ENCODE measurements at regions not wholly inside any gene's neighbourhood (a gene's known extent, or its start where the extent isn't known, plus 50 kb on each side); places are given as distances from the start of the nearest gene placed in this dataset.
A peak's percentile ranks its signal among the peaks of the same experiment; 100 is the strongest.
"Not testable (repeated sequence)": the region's sequence is repeated elsewhere in the genome, so short reads cannot be mapped to it uniquely, and the experiment has no call there.

GRCh38 chr6:80605165-80605989, 498.9 kb downstream of the BCKDHB start:
- peak; percentile 33 for DNase-seq

GRCh38 chr6:80603679-80604078, 497.2 kb downstream of the BCKDHB start:
- no peak for DNase-seq

DNA sequence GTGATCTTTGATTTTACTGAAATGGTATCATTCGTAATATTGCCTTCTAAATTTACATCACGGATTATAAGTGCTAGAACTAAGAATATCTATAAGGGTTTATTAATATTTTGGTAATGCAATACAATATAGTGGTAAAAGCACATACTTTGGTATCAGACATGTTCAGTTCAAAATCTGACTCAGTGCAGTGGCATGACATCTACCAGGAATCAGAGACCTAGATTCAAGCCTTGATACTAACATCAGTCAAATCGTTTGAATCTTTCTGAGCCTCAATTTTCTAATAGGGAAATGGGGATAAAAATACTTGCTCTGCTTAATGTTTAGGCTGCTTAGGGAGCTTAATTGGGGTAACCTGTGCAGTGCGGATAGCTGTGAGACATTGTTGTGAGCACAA, 488.0 kb downstream of the BCKDHB start:
- no peak for DNase-seq

GRCh38 chr6:80592436-80592835, 486.0 kb downstream of the BCKDHB start:
- no peak for DNase-seq

GRCh38 chr6:80586242-80586641, 479.8 kb downstream of the BCKDHB start:
- DNase-seq: no peak

- no peak for DNase-seq
Measured at GRCh38 chr6:80579391-80580023, 473.0 kb downstream of the BCKDHB start.

- not testable (repeated sequence) for DNase-seq
Measured at GRCh38 chr6:80573320-80573719, 466.8 kb downstream of the BCKDHB start.

DNA sequence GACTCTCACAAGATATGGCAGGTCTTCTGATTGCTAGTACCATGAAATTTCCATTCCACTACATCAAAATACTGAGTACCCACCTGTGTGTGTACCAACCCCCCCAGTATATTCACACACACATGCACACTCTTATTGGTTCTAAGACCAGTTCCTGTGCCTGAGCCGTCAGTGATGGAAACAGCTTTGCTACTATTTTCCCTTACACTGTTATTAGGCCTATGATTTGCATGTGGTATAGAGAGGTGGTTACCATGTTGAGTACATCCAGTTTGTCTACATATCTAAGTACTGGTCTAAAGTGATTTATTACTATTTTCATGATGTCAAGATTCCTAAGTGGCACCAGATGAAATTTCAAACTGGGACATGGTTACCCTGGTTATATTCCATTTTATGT, 459.9 kb downstream of the BCKDHB start:
- no peak for DNase-seq

DNA sequence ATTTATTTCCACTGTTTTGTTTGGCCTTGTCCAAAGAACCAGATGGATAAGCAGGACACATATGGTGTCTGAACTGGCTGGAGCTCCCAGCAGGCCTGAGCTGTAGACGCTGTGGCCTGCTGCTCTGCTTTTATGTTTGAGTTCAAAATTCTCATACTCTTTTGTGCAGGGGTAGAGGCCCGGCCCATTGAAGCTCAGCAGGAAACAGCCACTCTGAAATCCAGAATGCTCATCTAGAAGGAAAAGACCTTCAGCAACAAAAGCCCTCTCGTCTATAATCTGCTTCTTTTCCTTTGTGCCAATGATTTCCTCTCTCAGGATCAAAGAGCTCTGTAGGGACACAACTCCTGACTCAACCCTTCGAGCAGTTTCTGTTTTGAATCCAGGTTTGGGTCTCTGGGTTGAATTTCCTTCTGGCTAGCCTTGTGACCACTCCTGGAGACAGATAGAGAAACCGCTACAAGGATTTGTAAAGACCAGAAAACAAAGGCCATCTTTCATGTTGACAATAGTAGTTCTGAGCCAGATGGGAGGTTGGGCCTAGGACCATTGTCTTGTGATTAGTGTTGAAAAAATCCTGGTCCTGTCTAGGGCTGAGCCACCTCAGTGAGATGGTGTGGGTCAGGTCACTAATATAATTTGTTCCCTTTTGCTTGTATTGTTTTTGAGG, 446.7 kb downstream of the BCKDHB start:
- DNase-seq: peak; percentile 32

DNA sequence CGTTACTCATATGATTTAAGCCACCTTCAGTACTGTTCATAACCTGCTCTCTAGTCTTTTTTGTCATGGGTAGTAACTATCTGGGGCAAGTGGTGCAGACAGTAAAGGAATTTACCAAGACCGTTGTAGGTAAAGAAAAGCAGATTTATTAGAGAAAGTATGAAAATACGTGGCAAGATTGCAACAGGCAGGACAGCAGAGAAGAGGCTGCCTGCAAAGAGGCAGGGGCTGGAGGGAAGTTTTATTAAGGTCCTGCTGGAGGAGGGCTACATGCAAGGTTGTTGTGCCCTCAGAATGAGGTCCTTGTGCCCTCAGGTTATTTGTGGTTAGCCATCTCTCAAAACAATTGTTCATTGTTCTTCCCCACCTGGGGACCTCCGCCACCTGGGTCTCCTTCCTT, 444.3 kb downstream of the BCKDHB start:
- no peak for DNase-seq

GRCh38 chr6:80550281-80550680, 443.8 kb downstream of the BCKDHB start:
- DNase-seq: no peak

GRCh38 chr6:80548532-80548931, 442.1 kb downstream of the BCKDHB start:
- no peak for DNase-seq

DNA sequence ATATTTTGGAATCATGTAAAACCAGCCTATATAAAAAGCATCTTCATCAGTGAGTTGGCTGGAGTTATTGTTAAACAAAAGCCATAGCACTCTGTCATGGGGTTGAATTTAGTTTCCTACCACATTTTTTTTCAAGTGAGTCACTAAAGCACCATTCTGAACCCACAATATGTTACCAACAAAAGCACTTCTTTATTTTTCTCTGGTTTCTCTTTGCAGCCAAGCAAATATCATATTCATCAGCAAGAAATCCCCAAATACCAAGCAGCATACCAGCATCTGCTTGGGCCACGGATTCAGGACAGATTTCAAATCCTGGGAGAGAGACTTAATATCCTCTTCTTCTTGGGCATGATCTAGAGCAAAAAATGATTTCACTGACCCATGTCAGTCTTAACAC, 441.4 kb downstream of the BCKDHB start:
- no peak for DNase-seq

DNA sequence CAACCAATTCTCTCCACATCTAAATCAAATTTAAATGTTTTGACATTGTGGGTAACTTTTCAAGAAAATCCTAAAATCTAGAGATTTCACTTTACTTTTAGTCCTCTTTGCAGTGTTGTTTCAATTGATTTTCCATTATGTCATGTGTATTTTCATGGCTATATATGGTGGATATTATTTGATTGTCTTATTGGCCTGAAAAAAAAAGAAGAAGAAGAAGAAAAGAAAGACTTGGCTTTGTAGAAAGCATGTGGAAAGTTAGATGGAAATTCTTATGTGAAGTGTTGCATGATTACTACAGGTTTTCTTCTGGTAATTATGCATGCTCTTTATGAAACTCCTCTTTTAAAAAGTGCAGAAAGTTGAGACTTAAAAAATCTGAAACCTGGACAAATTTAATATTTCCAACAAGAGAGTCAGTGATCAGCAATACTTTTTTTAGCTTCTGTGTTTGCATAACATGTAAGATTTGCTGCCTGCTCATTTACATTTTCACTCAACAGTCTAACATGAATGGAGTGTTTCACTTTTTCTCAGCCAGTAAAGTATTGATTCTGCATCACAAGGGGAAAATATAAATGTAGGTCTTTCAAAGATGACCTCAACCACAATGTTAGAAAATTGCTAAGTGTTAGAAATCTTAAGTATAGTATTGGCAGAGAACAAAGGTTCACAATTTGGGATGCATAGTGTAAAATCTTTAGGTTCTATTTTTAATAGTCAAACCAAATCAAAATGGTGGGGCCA, 438.7 kb downstream of the BCKDHB start:
- peak; percentile 4 for DNase-seq

GRCh38 chr6:80544555-80544954, 438.1 kb downstream of the BCKDHB start:
- DNase-seq: no peak

GRCh38 chr6:80543598-80544222, 437.2 kb downstream of the BCKDHB start:
- no peak for DNase-seq

DNA sequence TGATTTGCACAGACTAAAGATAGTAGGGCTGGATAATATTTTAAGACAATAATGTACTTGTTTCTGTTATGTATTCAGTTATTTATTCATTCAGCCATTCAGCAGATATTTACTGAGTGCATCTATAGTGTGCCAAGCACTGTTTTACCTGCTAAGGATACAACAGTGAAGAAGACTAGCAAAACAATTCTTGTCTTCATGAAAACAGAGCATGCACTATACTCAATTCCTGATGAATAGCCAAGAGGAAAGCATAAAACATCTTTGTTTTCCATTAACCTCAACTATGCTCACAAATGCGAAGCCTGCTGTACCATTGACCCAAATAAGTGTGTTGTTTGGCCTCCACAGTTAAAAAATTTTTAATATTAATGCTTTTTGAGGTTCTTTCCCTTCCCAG, 436.7 kb downstream of the BCKDHB start:
- DNase-seq: no peak

GRCh38 chr6:80541886-80542285, 435.4 kb downstream of the BCKDHB start:
- no peak for DNase-seq

GRCh38 chr6:80541181-80541580, 434.7 kb downstream of the BCKDHB start:
- DNase-seq: no peak

GRCh38 chr6:80540700-80541099, 434.2 kb downstream of the BCKDHB start:
- no peak for DNase-seq

- DNase-seq: no peak
Measured at GRCh38 chr6:80537118-80537972, 430.9 kb downstream of the BCKDHB start.

All from NCI-H345 (cell line).